H1 (cell line): ENCODE measurements at regions not wholly inside any gene's neighbourhood (a gene's known extent, or its start where the extent isn't known, plus 50 kb on each side); places are given as distances from the start of the nearest gene placed in this dataset.

Experiments
- ASH2L ChIP-seq: fragments of 200-600, 300-600 bp; sonication (generic); IDR thresholded peaks from one replicate; pipeline ENCODE4 v1.7.1; 2017; ENCODE audit warnings: low read length
- BACH1 ChIP-seq: IDR thresholded peaks from 2 replicates; pipeline ENCODE4 v1.6.1; 2012; ENCODE audit warnings: low read length, improper control_type of control experiment
- EGR1 ChIP-seq: IDR thresholded peaks from 2 replicates; pipeline ENCODE4 v1.6.1; 2011; ENCODE audit warnings: low read depth, low read length, borderline replicate concordance
- EZH2 ChIP-seq: fragments of 200-600 bp; sonication (generic); IDR thresholded peaks from 2 replicates; pipeline ENCODE4 v1.7.1; 2012; ENCODE audit warnings: low read depth, mild to moderate bottlenecking, moderate library complexity, low read length, inconsistent platforms; ENCODE audit not compliant: severe bottlenecking
- GTF2F1 ChIP-seq: IDR thresholded peaks from 2 replicates; pipeline ENCODE4 v1.6.1; 2012; ENCODE audit warnings: low read depth, low read length, improper control_type of control experiment, borderline replicate concordance
- RNF2 ChIP-seq: fragments of 200-900, 300-1000 bp; sonication (generic); IDR thresholded peaks from 2 replicates; pipeline ENCODE4 v1.7.1; 2016; ENCODE audit warnings: borderline replicate concordance, low read depth, mild to moderate bottlenecking, antibody characterized with exemption, low read length; ENCODE audit not compliant: poor library complexity, severe bottlenecking; ENCODE audit errors: missing control alignments
- TBP ChIP-seq: IDR thresholded peaks from 2 replicates; pipeline ENCODE4 v1.6.1; 2011; ENCODE audit warnings: low read depth, low read length, improper control_type of control experiment
- TCF12 ChIP-seq: IDR thresholded peaks from 2 replicates; pipeline ENCODE4 v1.6.1; 2011; ENCODE audit warnings: low read depth, mild to moderate bottlenecking, low read length
- TF ChIP-seq, protein P1 (sequence below): IDR thresholded peaks from 2 replicates; pipeline ENCODE4 v1.6.1; 2011; ENCODE audit warnings: low read length, improper control_type of control experiment

DNA sequence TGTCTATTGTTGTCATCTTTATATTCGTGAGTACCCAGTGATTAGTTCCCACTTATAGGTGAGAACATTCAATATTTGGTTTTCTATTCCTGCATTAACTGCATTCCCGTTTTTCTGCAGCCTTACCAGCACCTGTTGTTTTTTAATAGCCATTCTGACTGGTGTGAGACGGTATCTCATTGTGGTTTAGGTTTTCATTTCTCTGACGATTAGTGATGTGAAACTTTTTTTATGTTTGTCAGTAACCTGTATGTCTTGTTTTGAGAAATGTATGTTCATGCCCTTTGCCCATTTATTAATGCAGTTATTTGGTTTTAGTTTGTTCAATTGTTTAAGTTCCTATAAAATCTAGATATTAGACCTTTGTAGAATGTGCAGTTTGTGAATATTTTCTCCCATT, 546.0 kb upstream of the RORB start (continued):
- TF ChIP-seq BACH1, result no peak
- TF ChIP-seq, protein P1, sequence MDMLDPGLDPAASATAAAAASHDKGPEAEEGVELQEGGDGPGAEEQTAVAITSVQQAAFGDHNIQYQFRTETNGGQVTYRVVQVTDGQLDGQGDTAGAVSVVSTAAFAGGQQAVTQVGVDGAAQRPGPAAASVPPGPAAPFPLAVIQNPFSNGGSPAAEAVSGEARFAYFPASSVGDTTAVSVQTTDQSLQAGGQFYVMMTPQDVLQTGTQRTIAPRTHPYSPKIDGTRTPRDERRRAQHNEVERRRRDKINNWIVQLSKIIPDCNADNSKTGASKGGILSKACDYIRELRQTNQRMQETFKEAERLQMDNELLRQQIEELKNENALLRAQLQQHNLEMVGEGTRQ, result no peak
- TF ChIP-seq ASH2L, result no peak
- TF ChIP-seq EGR1, result no peak
- TF ChIP-seq GTF2F1, result no peak
- no peak for TF ChIP-seq TCF12
- no peak for TF ChIP-seq TBP
- no peak for TF ChIP-seq RNF2
- TF ChIP-seq EZH2, result no peak
